Lung (tissue), 11 donors: ENCODE measurements at regions not wholly inside any gene's neighbourhood (a gene's known extent, or its start where the extent isn't known, plus 50 kb on each side); places are given as distances from the start of the nearest gene placed in this dataset.

Experiments used
- ATAC-seq: fragments of 200-7000 bp; cut with Tn5 transposase; one replicate; pipeline ENCODE4 v1.9.1; 2020; ENCODE audit warnings: moderate number of reproducible peaks; ENCODE audit not compliant: insufficient read depth, low FRiP score
- DNase-seq, 3 donors: peaks; one replicate each; pipeline ENCODE4 v3.0.0-alpha.2; 2013 to 2017
- H3K27ac ChIP-seq, 2 donors: one replicate each; pipeline ENCODE4 v1.5.1; 2013; ENCODE audit warnings: mild to moderate bottlenecking in 2 of 2, moderate library complexity in 2 of 2, control low read depth in 1 of 2, inconsistent platforms in 1 of 2, low read depth in 1 of 2, low read length in 1 of 2
- H3K27me3 ChIP-seq, 3 donors: one replicate each; pipeline ENCODE4 v1.5.1; 2013; ENCODE audit warnings: low read length in 2 of 3; ENCODE audit not compliant: control insufficient read depth in 3 of 3, insufficient read depth in 3 of 3
- H3K36me3 ChIP-seq, 4 donors: one replicate each; pipeline ENCODE4 v1.5.1; 2013; ENCODE audit warnings: low read length in 4 of 4, mild to moderate bottlenecking in 1 of 4, moderate library complexity in 1 of 4; ENCODE audit not compliant: control insufficient read depth in 4 of 4, insufficient read depth in 4 of 4
- H3K4me1 ChIP-seq, 5 donors: one replicate each; pipeline ENCODE4 v1.5.1; 2013; ENCODE audit warnings: low read length in 5 of 5, mild to moderate bottlenecking in 2 of 5, moderate library complexity in 1 of 5; ENCODE audit not compliant: control insufficient read depth in 5 of 5, insufficient read depth in 5 of 5
- H3K4me3 ChIP-seq: one replicate; pipeline ENCODE4 v1.5.1; 2013; ENCODE audit warnings: mild to moderate bottlenecking, control low read depth, moderate library complexity
- H3K9ac ChIP-seq, 2 donors: one replicate each; pipeline ENCODE4 v1.5.1; 2013; ENCODE audit warnings: low read length in 2 of 2, control low read depth in 1 of 2; ENCODE audit not compliant: insufficient read depth in 1 of 2
- H3K9me3 ChIP-seq, 4 donors: one replicate each; pipeline ENCODE4 v1.5.1; 2013; ENCODE audit warnings: low read length in 3 of 4, mild to moderate bottlenecking in 1 of 4, moderate library complexity in 1 of 4; ENCODE audit not compliant: control insufficient read depth in 4 of 4, insufficient read depth in 3 of 4
- CTCF ChIP-seq: IDR thresholded peaks from 2 replicates; pipeline ENCODE4 v1.5.1; 2012; ENCODE audit warnings: mild to moderate bottlenecking; ENCODE audit errors: control extremely low read depth, extremely low read depth
- WGBS, 2 donors: extraction: QIAGEN DNeasy Blood & Tissue Kit; methylation state at CpG; one replicate each; pipeline ENCODE4 v1.1.7; 2013; 5-methylcytosine and 5-hydroxymethylcytosine counted together
- donor health status: control.
- donor health status: control.
- donor health status: Bipolar disorder and iron deficiency.
- donor health status: healthy.
- donor health status: DM: yes; HTN: yes; CAD: no.

- no peak overlapping the region for H3K27ac ChIP-seq
- no peak overlapping the region for H3K4me3 ChIP-seq
- no peak for DNase-seq
- ATAC-seq, result no peak
- no peak overlapping the region for H3K9ac ChIP-seq
- H3K9me3 ChIP-seq, result peaks cover 0 to 3% (median 0%) of the 10 kb centered on the region in 4 donors
- H3K27me3 ChIP-seq, result no peaks in the 10 kb centered on the region
- no peak for TF ChIP-seq CTCF
- no peaks in the 10 kb centered on the region for H3K36me3 ChIP-seq
- H3K4me1 ChIP-seq, result no peaks in the 10 kb centered on the region
Observed at GRCh38 chr4:34824515-34824914, 1419.8 kb downstream of the ARAP2 start.

- Histone ChIP-seq H3K36me3 (no peaks in the 10 kb centered on the region), H3K4me3 (no peak overlapping the region), H3K9ac (no peak overlapping the region), H3K27me3 (no peaks in the 10 kb centered on the region), H3K27ac (no peak overlapping the region), H3K9me3 (peaks cover 0 to 3% (median 0%) of the 10 kb centered on the region in 4 donors), H3K4me1 (no peaks in the 10 kb centered on the region)
- DNase-seq (no peak), ATAC-seq (no peak)
- no peak for TF ChIP-seq CTCF
- WGBS, 2 donors, result 95% methylated on average over 5 of the region's 5 CpGs
Observed at GRCh38 chr4:34826660-34827059, 1417.7 kb downstream of the ARAP2 start.

- Histone ChIP-seq H3K27me3 (no peaks in the 10 kb centered on the region), H3K27ac (no peak overlapping the region), H3K9ac (no peak overlapping the region), H3K4me3 (no peak overlapping the region), H3K36me3 (no peaks in the 10 kb centered on the region), H3K9me3 (no peaks in the 10 kb centered on the region), H3K4me1 (no peaks in the 10 kb centered on the region)
- DNase-seq, result no peak
- no peak for TF ChIP-seq CTCF
- ATAC-seq, result no peak
Observed at GRCh38 chr4:34845926-34846325, 1398.4 kb downstream of the ARAP2 start.

GRCh38 chr4:34850421-34850820, 1393.9 kb downstream of the ARAP2 start:
- ATAC-seq (no peak), DNase-seq (no peak)
- H3K36me3 ChIP-seq, result no peaks in the 10 kb centered on the region
- H3K27ac ChIP-seq, result no peak overlapping the region
- no peaks in the 10 kb centered on the region for H3K4me1 ChIP-seq
- WGBS, 2 donors, result 78 to 87% methylated on average over 2 of the region's 2 CpGs
- no peak overlapping the region for H3K4me3 ChIP-seq
- H3K27me3 ChIP-seq, result no peaks in the 10 kb centered on the region
- no peak for TF ChIP-seq CTCF
- H3K9me3 ChIP-seq, result peaks cover 0 to 4% (median 0%) of the 10 kb centered on the region in 4 donors
- H3K9ac ChIP-seq, result no peak overlapping the region
